ENCODE measurements at regions not wholly inside any gene's neighbourhood (a gene's known extent, or its start where the extent isn't known, plus 50 kb on each side); places are given as distances from the start of the nearest gene placed in this dataset.

DNA sequence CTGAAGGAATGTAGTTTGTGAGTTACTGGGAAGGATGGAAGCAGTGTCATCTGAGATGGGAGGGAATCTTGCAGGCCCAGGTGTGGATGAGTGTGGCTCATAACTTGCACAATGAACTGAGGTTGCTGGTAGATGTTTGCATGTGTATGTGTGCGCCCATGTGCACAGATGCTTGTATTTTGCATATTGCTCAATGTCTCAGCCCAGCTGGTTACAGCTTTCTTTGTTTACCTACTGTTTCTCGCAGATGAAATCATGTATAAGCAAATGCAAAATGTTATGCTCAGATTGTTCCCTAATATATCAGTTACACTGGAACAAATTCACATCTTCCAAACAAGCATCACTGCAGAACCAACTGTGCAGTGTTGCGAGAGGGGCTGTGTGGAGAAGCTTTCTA, 452.2 kb upstream of the EEF2KMT start:
- Histone ChIP-seq H3K27me3 (ENCODE audit: insufficient read depth, low read length) (peaks cover 39% of the 10 kb centered on the region), H3K4me1 (ENCODE audit: control insufficient read depth in 1 of 2, insufficient read depth in 2 of 2, low read length in 2 of 2) (no peaks in the 10 kb centered on the region), H3K79me2 (ENCODE audit: insufficient read depth, low read length) (no peaks in the 10 kb centered on the region), H3K27ac (ENCODE audit: low read depth, low read length) (no peak overlapping the region), H3K9me2 (ENCODE audit: insufficient read depth) (no peaks in the 10 kb centered on the region), H2AFZ (ENCODE audit: low read depth, low read length, poor library complexity, severe bottlenecking) (no peak overlapping the region), H3K4me2 (ENCODE audit: low read length) (no peak overlapping the region), H4K20me1 (ENCODE audit: insufficient read depth) (no peaks in the 10 kb centered on the region), H3K36me3 (ENCODE audit: control insufficient read depth in 1 of 2, insufficient read depth in 2 of 2, low read length in 2 of 2) (no peaks in the 10 kb centered on the region), H3K4me3 (replicated peaks in 1 of 2; ENCODE audit: low read depth in 1 of 2, low read length in 2 of 2) (no peak overlapping the region), H3K9me3 (ENCODE audit: control insufficient read depth in 1 of 2, insufficient read depth in 1 of 2, low read depth in 1 of 2, low read length in 2 of 2) (no peaks in the 10 kb centered on the region), H3K9ac (ENCODE audit: low read length) (no peak overlapping the region)
- RAD21 ChIA-PET (ENCODE audit: low non-redundant PET in 1 of 2, low total read pairs in 2 of 2, uncharacterized antibody in 2 of 2, unreplicated experiment in 2 of 2) = no interaction called here
- DNase-seq (ENCODE audit: low read depth, low spot score) (no peak), ATAC-seq (no peak)
- POLR2A ChIA-PET = no interaction called here
- intact Hi-C loops (cut with micrococcal nuclease) = no loop called here
- CTCF ChIA-PET = no interaction called here
- no peak for TF ChIP-seq ZNF274 (IDR thresholded peaks at IDR 0.05; ENCODE audit: low read depth, low read length)
- no TSS peak for BruUV-seq (replicated peaks)

DNA sequence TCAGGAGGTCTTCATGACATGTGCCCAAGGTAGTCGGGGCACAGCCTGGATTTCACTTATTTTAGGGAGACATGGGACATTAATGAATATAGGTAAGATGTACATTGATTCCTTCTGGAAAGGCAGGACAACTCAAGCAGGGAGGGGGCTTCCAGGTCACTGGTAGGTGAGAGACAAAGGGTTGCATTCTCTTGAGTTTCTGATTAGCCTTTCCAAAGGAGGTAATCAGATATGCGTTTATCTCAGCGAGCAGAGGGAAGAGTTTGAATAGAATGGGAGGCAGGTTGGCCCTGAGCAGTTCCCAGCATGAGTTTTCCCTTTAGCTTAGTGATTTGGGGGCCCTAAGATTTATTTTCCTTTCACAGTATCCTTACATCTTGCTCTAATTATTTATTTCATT, 443.8 kb upstream of the EEF2KMT start:
- peaks cover 32% of the 10 kb centered on the region for H3K27me3 ChIP-seq (ENCODE audit: insufficient read depth, low read length)
- no peak overlapping the region for H3K9ac ChIP-seq (ENCODE audit: low read length)
- intact Hi-C loops (cut with micrococcal nuclease) = no loop called here
- no peaks in the 10 kb centered on the region for H3K36me3 ChIP-seq (ENCODE audit: control insufficient read depth in 1 of 2, insufficient read depth in 2 of 2, low read length in 2 of 2)
- H2AFZ ChIP-seq (ENCODE audit: low read depth, low read length, poor library complexity, severe bottlenecking) = no peak overlapping the region
- H3K4me2 ChIP-seq (ENCODE audit: low read length) = no peak overlapping the region
- TF ChIP-seq SRF (IDR thresholded peaks at IDR 0.05; ENCODE audit: low read depth) = no peak
- H3K79me2 ChIP-seq (ENCODE audit: insufficient read depth, low read length) = no peaks in the 10 kb centered on the region
- no peaks in the 10 kb centered on the region for H3K4me1 ChIP-seq (ENCODE audit: control insufficient read depth in 1 of 2, insufficient read depth in 2 of 2, low read length in 2 of 2)
- no peaks in the 10 kb centered on the region for H3K9me3 ChIP-seq (ENCODE audit: control insufficient read depth in 1 of 2, insufficient read depth in 1 of 2, low read depth in 1 of 2, low read length in 2 of 2)
- H4K20me1 ChIP-seq (ENCODE audit: insufficient read depth) = no peaks in the 10 kb centered on the region
- BruUV-seq (replicated peaks) = no TSS peak
- no peak overlapping the region for H3K4me3 ChIP-seq (replicated peaks in 1 of 2; ENCODE audit: low read depth in 1 of 2, low read length in 2 of 2)
- DNase-seq (ENCODE audit: low read depth, low spot score) = no peak
- ChIA-PET CTCF (no interaction called here), RAD21 (ENCODE audit: low non-redundant PET in 1 of 2, low total read pairs in 2 of 2, uncharacterized antibody in 2 of 2, unreplicated experiment in 2 of 2) (no interaction called here), POLR2A (no interaction called here)
- no peaks in the 10 kb centered on the region for H3K9me2 ChIP-seq (ENCODE audit: insufficient read depth)
- ATAC-seq = no peak
- H3K27ac ChIP-seq (ENCODE audit: low read depth, low read length) = no peak overlapping the region

DNA sequence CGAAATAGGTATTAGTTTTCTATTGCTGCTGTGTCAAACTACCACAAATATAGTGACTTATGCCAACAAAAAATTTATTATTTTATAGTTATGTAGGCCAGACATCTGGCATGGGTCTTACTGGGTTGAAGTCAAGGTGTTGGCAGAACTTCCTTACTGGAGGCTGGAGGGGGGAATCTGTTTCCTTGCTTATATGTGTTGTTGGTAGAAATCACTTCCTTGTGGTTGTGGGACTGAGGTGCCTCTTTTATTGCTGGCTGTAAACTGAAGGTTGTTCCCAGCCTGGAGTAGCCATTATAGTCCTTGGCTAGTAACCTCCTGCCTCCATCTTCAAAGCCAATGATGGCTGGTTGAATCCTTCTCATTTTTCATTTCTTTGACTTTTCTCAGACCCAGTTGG, 439.8 kb upstream of the EEF2KMT start:
- POLR2A ChIA-PET = no interaction called here
- no peak overlapping the region for H3K27ac ChIP-seq (ENCODE audit: low read depth, low read length)
- no peaks in the 10 kb centered on the region for H3K4me1 ChIP-seq (ENCODE audit: control insufficient read depth in 1 of 2, insufficient read depth in 2 of 2, low read length in 2 of 2)
- no peak overlapping the region for H3K4me3 ChIP-seq (replicated peaks in 1 of 2; ENCODE audit: low read depth in 1 of 2, low read length in 2 of 2)
- H3K27me3 ChIP-seq (ENCODE audit: insufficient read depth, low read length) = peaks cover 38% of the 10 kb centered on the region
- no peaks in the 10 kb centered on the region for H3K9me3 ChIP-seq (ENCODE audit: control insufficient read depth in 1 of 2, insufficient read depth in 1 of 2, low read depth in 1 of 2, low read length in 2 of 2)
- no peaks in the 10 kb centered on the region for H3K9me2 ChIP-seq (ENCODE audit: insufficient read depth)
- intact Hi-C loops (cut with micrococcal nuclease) = no loop called here
- CTCF ChIA-PET = no interaction called here
- H3K79me2 ChIP-seq (ENCODE audit: insufficient read depth, low read length) = no peaks in the 10 kb centered on the region
- H2AFZ ChIP-seq (ENCODE audit: low read depth, low read length, poor library complexity, severe bottlenecking) = no peak overlapping the region
- H3K4me2 ChIP-seq (ENCODE audit: low read length) = no peak overlapping the region
- BruUV-seq (replicated peaks) = no TSS peak
- no peak overlapping the region for H3K9ac ChIP-seq (ENCODE audit: low read length)
- no peak for DNase-seq (ENCODE audit: low read depth, low spot score)
- H3K36me3 ChIP-seq (ENCODE audit: control insufficient read depth in 1 of 2, insufficient read depth in 2 of 2, low read length in 2 of 2) = no peaks in the 10 kb centered on the region
- H4K20me1 ChIP-seq (ENCODE audit: insufficient read depth) = no peaks in the 10 kb centered on the region
- no peak for ATAC-seq
- RAD21 ChIA-PET (ENCODE audit: low non-redundant PET in 1 of 2, low total read pairs in 2 of 2, uncharacterized antibody in 2 of 2, unreplicated experiment in 2 of 2) = no interaction called here
- TF ChIP-seq, protein P1, sequence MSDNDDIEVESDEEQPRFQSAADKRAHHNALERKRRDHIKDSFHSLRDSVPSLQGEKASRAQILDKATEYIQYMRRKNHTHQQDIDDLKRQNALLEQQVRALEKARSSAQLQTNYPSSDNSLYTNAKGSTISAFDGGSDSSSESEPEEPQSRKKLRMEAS (IDR thresholded peaks at IDR 0.05) = no peak
- TF ChIP-seq SIN3A (IDR thresholded peaks at IDR 0.05; ENCODE audit: low read depth) (no peak), ELF1 (IDR thresholded peaks at IDR 0.05; ENCODE audit: borderline replicate concordance, low read depth) (no peak), SP1 (IDR thresholded peaks at IDR 0.05; ENCODE audit: low read depth) (no peak), FOSL1 (IDR thresholded peaks at IDR 0.05; ENCODE audit: low read depth) (no peak), EZH2 (IDR thresholded peaks at IDR 0.05) (no peak)
- TF ChIP-seq, protein P2, sequence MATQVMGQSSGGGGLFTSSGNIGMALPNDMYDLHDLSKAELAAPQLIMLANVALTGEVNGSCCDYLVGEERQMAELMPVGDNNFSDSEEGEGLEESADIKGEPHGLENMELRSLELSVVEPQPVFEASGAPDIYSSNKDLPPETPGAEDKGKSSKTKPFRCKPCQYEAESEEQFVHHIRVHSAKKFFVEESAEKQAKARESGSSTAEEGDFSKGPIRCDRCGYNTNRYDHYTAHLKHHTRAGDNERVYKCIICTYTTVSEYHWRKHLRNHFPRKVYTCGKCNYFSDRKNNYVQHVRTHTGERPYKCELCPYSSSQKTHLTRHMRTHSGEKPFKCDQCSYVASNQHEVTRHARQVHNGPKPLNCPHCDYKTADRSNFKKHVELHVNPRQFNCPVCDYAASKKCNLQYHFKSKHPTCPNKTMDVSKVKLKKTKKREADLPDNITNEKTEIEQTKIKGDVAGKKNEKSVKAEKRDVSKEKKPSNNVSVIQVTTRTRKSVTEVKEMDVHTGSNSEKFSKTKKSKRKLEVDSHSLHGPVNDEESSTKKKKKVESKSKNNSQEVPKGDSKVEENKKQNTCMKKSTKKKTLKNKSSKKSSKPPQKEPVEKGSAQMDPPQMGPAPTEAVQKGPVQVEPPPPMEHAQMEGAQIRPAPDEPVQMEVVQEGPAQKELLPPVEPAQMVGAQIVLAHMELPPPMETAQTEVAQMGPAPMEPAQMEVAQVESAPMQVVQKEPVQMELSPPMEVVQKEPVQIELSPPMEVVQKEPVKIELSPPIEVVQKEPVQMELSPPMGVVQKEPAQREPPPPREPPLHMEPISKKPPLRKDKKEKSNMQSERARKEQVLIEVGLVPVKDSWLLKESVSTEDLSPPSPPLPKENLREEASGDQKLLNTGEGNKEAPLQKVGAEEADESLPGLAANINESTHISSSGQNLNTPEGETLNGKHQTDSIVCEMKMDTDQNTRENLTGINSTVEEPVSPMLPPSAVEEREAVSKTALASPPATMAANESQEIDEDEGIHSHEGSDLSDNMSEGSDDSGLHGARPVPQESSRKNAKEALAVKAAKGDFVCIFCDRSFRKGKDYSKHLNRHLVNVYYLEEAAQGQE (IDR thresholded peaks at IDR 0.05; ENCODE audit: low read depth) = no peak
- TF ChIP-seq, protein P3, sequence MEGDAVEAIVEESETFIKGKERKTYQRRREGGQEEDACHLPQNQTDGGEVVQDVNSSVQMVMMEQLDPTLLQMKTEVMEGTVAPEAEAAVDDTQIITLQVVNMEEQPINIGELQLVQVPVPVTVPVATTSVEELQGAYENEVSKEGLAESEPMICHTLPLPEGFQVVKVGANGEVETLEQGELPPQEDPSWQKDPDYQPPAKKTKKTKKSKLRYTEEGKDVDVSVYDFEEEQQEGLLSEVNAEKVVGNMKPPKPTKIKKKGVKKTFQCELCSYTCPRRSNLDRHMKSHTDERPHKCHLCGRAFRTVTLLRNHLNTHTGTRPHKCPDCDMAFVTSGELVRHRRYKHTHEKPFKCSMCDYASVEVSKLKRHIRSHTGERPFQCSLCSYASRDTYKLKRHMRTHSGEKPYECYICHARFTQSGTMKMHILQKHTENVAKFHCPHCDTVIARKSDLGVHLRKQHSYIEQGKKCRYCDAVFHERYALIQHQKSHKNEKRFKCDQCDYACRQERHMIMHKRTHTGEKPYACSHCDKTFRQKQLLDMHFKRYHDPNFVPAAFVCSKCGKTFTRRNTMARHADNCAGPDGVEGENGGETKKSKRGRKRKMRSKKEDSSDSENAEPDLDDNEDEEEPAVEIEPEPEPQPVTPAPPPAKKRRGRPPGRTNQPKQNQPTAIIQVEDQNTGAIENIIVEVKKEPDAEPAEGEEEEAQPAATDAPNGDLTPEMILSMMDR (IDR thresholded peaks at IDR 0.05 in 2 of 3, conservative IDR thresholded peaks at IDR 0.05 in 1 of 3; ENCODE audit: borderline replicate concordance in 1 of 3, insufficient read depth in 1 of 3, low read depth in 2 of 3, low read length in 2 of 3) = no peak
